ENCODE measurements at regions not wholly inside any gene's neighbourhood (a gene's known extent, or its start where the extent isn't known, plus 50 kb on each side); places are given as distances from the start of the nearest gene placed in this dataset.

DNA sequence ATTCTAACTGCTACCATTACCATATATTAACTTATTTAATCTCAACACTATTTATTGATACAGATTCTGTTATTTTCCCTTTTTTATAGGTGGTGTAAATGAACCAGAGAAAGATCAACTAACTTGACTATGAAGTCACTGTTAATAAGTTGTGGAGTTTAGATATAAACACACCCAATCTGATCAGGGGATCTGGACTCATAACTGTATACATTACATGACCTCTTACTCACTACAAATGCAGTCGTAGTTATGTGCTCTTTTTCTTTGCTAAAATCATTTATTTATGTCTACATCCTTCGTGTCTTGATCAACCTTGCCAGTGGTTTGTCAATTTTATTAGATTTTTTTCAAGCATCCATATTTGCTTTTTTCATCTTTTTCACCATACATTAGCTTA lies 614.8 kb upstream of the FAM241A start:
- TF ChIP-seq, protein P1, sequence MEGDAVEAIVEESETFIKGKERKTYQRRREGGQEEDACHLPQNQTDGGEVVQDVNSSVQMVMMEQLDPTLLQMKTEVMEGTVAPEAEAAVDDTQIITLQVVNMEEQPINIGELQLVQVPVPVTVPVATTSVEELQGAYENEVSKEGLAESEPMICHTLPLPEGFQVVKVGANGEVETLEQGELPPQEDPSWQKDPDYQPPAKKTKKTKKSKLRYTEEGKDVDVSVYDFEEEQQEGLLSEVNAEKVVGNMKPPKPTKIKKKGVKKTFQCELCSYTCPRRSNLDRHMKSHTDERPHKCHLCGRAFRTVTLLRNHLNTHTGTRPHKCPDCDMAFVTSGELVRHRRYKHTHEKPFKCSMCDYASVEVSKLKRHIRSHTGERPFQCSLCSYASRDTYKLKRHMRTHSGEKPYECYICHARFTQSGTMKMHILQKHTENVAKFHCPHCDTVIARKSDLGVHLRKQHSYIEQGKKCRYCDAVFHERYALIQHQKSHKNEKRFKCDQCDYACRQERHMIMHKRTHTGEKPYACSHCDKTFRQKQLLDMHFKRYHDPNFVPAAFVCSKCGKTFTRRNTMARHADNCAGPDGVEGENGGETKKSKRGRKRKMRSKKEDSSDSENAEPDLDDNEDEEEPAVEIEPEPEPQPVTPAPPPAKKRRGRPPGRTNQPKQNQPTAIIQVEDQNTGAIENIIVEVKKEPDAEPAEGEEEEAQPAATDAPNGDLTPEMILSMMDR (IDR thresholded peaks at IDR 0.05; ENCODE audit: low read length): no peak
- TF ChIP-seq EZH2 (optimal IDR thresholded peaks at IDR 0.05; ENCODE audit: low read depth, low read length): no peak

All from MM.1S (cell line).